Adrenal gland (tissue), 9 donors: ENCODE measurements at regions not wholly inside any gene's neighbourhood (a gene's known extent, or its start where the extent isn't known, plus 50 kb on each side); places are given as distances from the start of the nearest gene placed in this dataset.
"Not testable (repeated sequence)": the region's sequence is repeated elsewhere in the genome, so short reads cannot be mapped to it uniquely, and the experiment has no call there.

ENCODE experiments used
- DNase-seq, 7 donors: peaks; one replicate each; pipeline ENCODE4 v3.0.0-alpha.2; 2019 to 2020
- H3K27ac ChIP-seq, 5 donors: fragments of 200-600 bp; sonication (generic) in 4 of 5; 1 replicate in 3 of 5; 2 replicates in 2 of 5; pipeline versions ENCODE4 v1.5.1 to v1.8.0; 2016 to 2020; ENCODE audit warnings: mild to moderate bottlenecking in 1 of 5
- H3K27me3 ChIP-seq: fragments of 200-600 bp; 2 replicates; pipeline ENCODE4 v1.8.0; 2021
- H3K36me3 ChIP-seq, 2 donors: fragments of 200-600 bp; replicated peaks in 1 of 2; 1 replicate in 1 of 2; 2 replicates in 1 of 2; pipeline versions ENCODE4 v1.5.1 to v1.8.0; 2018 to 2022
- H3K4me1 ChIP-seq, 2 donors: fragments of 200-600 bp; replicated peaks in 1 of 2; 1 replicate in 1 of 2; 2 replicates in 1 of 2; pipeline versions ENCODE4 v1.5.1 to v1.8.0; 2018 to 2021
- H3K4me3 ChIP-seq, 4 donors: fragments of 200-600 bp; sonication (generic) in 3 of 4; one replicate each; pipeline ENCODE4 v1.5.1; 2016 to 2018
- H3K9me3 ChIP-seq, 3 donors: fragments of 200-600 bp; sonication (generic) in 1 of 3; replicated peaks in 1 of 3; 1 replicate in 2 of 3; 2 replicates in 1 of 3; pipeline versions ENCODE4 v1.5.1 to v1.8.0; 2016 to 2021
- CTCF ChIP-seq, 6 experiments: fragments of 450-650 bp in 4 of 6; fragments of 200-600 bp in 2 of 6; sonication (generic) in 1 of 6; IDR thresholded peaks; 1 replicate in 5 of 6; 2 replicates in 1 of 6; pipeline versions ENCODE4 v1.5.1 to v1.8.0; 2016 to 2021; ENCODE audit warnings: antibody characterized with exemption in 6 of 6, mild to moderate bottlenecking in 2 of 6, moderate library complexity in 1 of 6
- POLR2A ChIP-seq, 2 donors: fragments of 450-650 bp; IDR thresholded peaks; one replicate each; pipeline ENCODE4 v1.6.1; 2017; ENCODE audit warnings: antibody characterized with exemption in 2 of 2, mild to moderate bottlenecking in 2 of 2, moderate library complexity in 1 of 2
- WGBS, 4 donors: extraction: QIAGEN DNeasy Blood & Tissue Kit in 2 of 4; methylation state at CpG; one replicate each; pipeline versions ENCODE4 v1.1.5 to v1.1.7; 2013 to 2017; 5-methylcytosine and 5-hydroxymethylcytosine counted together
- intact Hi-C, 2 donors: fragments of 100-400 bp; cut with DNase I; formaldehyde crosslinking; loops; one replicate each; pipeline versions ENCODE4 v1.14.1 to v1.15.0; 2022 to 2023
- donor health status: healthy with polysubstance abuse.
- donor health status: Bipolar disorder and iron deficiency.
- donor health status: DM: yes; HTN: yes; CAD: no.
- donor health status: DM: no; HTN: no; CAD: no.
- donor health status: DM: no; HTN: no; CAD: no.

- H3K4me3 ChIP-seq, result no peak overlapping the region
- H3K9me3 ChIP-seq, result no peaks in the 10 kb centered on the region
- H3K4me1 ChIP-seq, result no peaks in the 10 kb centered on the region
- no peaks in the 10 kb centered on the region for H3K36me3 ChIP-seq
- TF ChIP-seq POLR2A (IDR thresholded peaks at IDR 0.05) (no peak), CTCF (IDR thresholded peaks at IDR 0.05) (no peak)
- H3K27me3 ChIP-seq, result no peaks in the 10 kb centered on the region
- H3K27ac ChIP-seq, result no peak overlapping the region
- DNase-seq, result no peak
- intact Hi-C loops, result no loop called here
Observed at GRCh38 chr1:232316864-232317263, 313.1 kb downstream of the SIPA1L2 start.

- H3K27ac ChIP-seq, H3K27me3 ChIP-seq, H3K4me3 ChIP-seq, DNase-seq, H3K36me3 ChIP-seq, H3K4me1 ChIP-seq, intact Hi-C loops, H3K9me3 ChIP-seq: not testable (repeated sequence)
- WGBS, 4 donors, result 92 to 93% (median 92%) methylated on average over 15 of the region's 15 CpGs
Observed at GRCh38 chr1:232313876-232314275, 316.1 kb downstream of the SIPA1L2 start.

- TF ChIP-seq POLR2A (IDR thresholded peaks at IDR 0.05) (no peak), CTCF (IDR thresholded peaks at IDR 0.05) (no peak)
- Histone ChIP-seq H3K4me3 (no peak overlapping the region), H3K27ac (no peak overlapping the region), H3K36me3 (no peaks in the 10 kb centered on the region), H3K4me1 (no peaks in the 10 kb centered on the region), H3K27me3 (no peaks in the 10 kb centered on the region), H3K9me3 (no peaks in the 10 kb centered on the region)
- intact Hi-C loops, result no loop called here
- 68 to 84% (median 73%) methylated on average over 5 of the region's 5 CpGs for WGBS, 4 donors
- DNase-seq, result no peak
Observed at GRCh38 chr1:232310541-232310940, 319.4 kb downstream of the SIPA1L2 start.

DNA sequence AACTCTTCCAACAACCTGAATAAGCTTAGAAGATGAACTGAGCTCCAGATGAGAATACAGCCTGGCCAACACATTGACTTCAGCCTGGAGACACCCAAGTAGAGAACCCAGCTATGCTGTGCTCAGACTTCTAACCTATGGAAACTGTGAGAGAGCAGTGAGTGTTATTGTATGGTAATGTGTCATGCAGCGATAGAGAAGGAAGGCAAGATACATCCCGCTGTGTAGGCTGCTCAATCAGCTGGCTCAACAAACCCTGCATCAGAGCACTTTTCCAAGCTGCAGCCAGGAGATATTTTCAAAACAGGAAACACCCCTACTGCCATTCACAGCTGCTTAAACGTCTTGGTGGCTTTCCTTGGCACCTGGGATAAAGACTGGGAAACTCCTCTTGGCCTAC, 321.3 kb downstream of the SIPA1L2 start:
- no peak overlapping the region for H3K4me3 ChIP-seq
- WGBS, 4 donors, result 69 to 77% (median 72%) methylated on average over 3 of the region's 3 CpGs
- H3K27me3 ChIP-seq, result no peaks in the 10 kb centered on the region
- no peaks in the 10 kb centered on the region for H3K4me1 ChIP-seq
- intact Hi-C loops, result no loop called here
- H3K36me3 ChIP-seq, result no peaks in the 10 kb centered on the region
- H3K27ac ChIP-seq, result no peak overlapping the region
- no peak for TF ChIP-seq POLR2A (IDR thresholded peaks at IDR 0.05)
- TF ChIP-seq CTCF (IDR thresholded peaks at IDR 0.05), result no peak
- H3K9me3 ChIP-seq, result no peaks in the 10 kb centered on the region
- DNase-seq, result no peak

DNA sequence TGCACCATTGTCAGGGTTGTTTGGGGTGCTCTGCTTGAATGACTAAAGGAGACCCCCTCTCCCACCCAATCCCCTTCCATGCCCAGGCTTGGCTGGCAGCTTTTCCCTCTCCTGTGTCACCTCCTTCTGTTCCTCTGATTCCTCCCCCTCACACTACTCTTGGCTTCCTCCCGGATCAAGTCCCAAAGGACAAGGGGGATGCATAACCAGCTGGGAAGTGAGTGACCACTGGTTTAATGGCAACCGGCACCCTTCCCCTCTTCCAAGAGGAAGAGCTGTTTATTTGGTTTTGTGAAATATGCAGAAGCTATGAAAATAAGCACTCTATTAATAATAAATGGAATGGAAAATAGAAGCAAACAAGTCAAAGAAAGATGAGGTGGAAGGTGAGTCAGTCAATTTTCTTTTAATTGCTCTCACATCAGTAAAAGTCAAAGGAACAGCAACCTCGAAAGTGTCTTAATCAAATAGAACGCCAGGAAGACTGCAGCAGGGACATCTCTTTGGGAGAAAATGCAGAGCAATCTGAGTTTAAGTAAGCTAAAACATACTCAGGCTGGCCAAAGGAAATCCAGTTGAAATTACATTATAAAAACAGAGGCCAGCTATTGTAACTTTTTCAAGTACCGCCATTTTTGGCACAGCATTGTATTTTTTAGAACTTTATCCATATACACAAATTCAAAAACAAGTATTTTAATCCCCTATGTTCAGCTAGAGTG, 322.5 kb downstream of the SIPA1L2 start:
- Histone ChIP-seq H3K27ac (no peak overlapping the region), H3K36me3 (no peaks in the 10 kb centered on the region), H3K27me3 (no peaks in the 10 kb centered on the region), H3K4me3 (no peak overlapping the region), H3K9me3 (no peaks in the 10 kb centered on the region), H3K4me1 (no peaks in the 10 kb centered on the region)
- DNase-seq, result no peak
- no peak for TF ChIP-seq POLR2A (IDR thresholded peaks at IDR 0.05)
- TF ChIP-seq CTCF (IDR thresholded peaks at IDR 0.05), result no peak
- 64 to 69% (median 68%) methylated on average over 5 of the region's 5 CpGs for WGBS, 4 donors
- intact Hi-C loops, result no loop called here
